Upper lobe of left lung (tissue), 6 donors: ENCODE measurements at regions not wholly inside any gene's neighbourhood (a gene's known extent, or its start where the extent isn't known, plus 50 kb on each side); places are given as distances from the start of the nearest gene placed in this dataset.

Source experiments
- ATAC-seq, 2 donors: fragments of 200-7000 bp; cut with Tn5 transposase; one replicate each; pipeline ENCODE4 v1.9.1; 2022; ENCODE audit warnings: mild to moderate bottlenecking in 2 of 2, moderate library complexity in 2 of 2; ENCODE audit not compliant: low FRiP score in 2 of 2
- DNase-seq, 2 donors: peaks; one replicate each; pipeline ENCODE4 v3.0.0-alpha.2; 2019 to 2020
- H3K27ac ChIP-seq, 4 donors: fragments of 200-600 bp; sonication (generic); one replicate each; pipeline ENCODE4 v1.5.1; 2016 to 2019
- H3K27me3 ChIP-seq, 4 donors: fragments of 200-600 bp; sonication (generic); one replicate each; pipeline ENCODE4 v1.5.1; 2017 to 2019
- H3K36me3 ChIP-seq, 4 donors: fragments of 200-600 bp; sonication (generic); one replicate each; pipeline ENCODE4 v1.5.1; 2016 to 2019
- H3K4me1 ChIP-seq, 4 donors: fragments of 200-600 bp; sonication (generic); one replicate each; pipeline ENCODE4 v1.5.1; 2018 to 2019
- H3K4me3 ChIP-seq, 4 donors: fragments of 200-600 bp; sonication (generic); one replicate each; pipeline ENCODE4 v1.5.1; 2017 to 2019; ENCODE audit warnings: mild to moderate bottlenecking in 2 of 4, moderate library complexity in 1 of 4
- H3K9me3 ChIP-seq, 4 donors: fragments of 200-600 bp; sonication (generic); one replicate each; pipeline ENCODE4 v1.5.1; 2018 to 2019
- CTCF ChIP-seq, 6 experiments: fragments of 450-650 bp in 4 of 6; fragments of 200-600 bp in 2 of 6; sonication (generic) in 2 of 6; IDR thresholded peaks; one replicate each; pipeline ENCODE4 v1.5.1; 2016 to 2019; ENCODE audit warnings: antibody characterized with exemption in 6 of 6
- EP300 ChIP-seq, 4 donors: sonication (generic); formaldehyde crosslinking; IDR thresholded peaks; one replicate each; pipeline ENCODE4 v1.5.1; 2017; ENCODE audit warnings: antibody characterized with exemption in 4 of 4, control low read depth in 2 of 4
- POLR2A ChIP-seq, 4 donors: fragments of 450-650 bp; IDR thresholded peaks; one replicate each; pipeline ENCODE4 v1.5.1; 2016 to 2017; ENCODE audit warnings: antibody characterized with exemption in 4 of 4, mild to moderate bottlenecking in 2 of 4
- POLR2AphosphoS5 ChIP-seq, 2 donors: sonication (generic); formaldehyde crosslinking; IDR thresholded peaks; one replicate each; pipeline ENCODE4 v1.5.1; 2017; ENCODE audit warnings: antibody characterized with exemption in 2 of 2
- WGBS, 2 donors: methylation state at CpG; one replicate each; pipeline ENCODE4 v1.1.5; 2017 to 2018; 5-methylcytosine and 5-hydroxymethylcytosine counted together
- donor health status: DM: no; HTN: no; CAD: no; lungs with moderate emphysema.
- donor health status: DM: no; HTN: yes; CAD: no; lungs with severe emphysema.

GRCh38 chr2:180456801-180457200, 449.7 kb upstream of the CWC22 start:
- Histone ChIP-seq H3K4me3 (no peak overlapping the region), H3K9me3 (no peaks in the 10 kb centered on the region), H3K27ac (no peak overlapping the region), H3K4me1 (no peaks in the 10 kb centered on the region), H3K27me3 (no peaks in the 10 kb centered on the region), H3K36me3 (no peaks in the 10 kb centered on the region)
- ATAC-seq (no peak), DNase-seq (no peak)
- 82 to 85% methylated on average over 3 of the region's 3 CpGs for WGBS, 2 donors
- no peak for TF ChIP-seq POLR2A (IDR thresholded peaks at IDR 0.05)
- no peak for TF ChIP-seq EP300 (IDR thresholded peaks at IDR 0.05)
- TF ChIP-seq POLR2AphosphoS5 (IDR thresholded peaks at IDR 0.05) = no peak
- TF ChIP-seq CTCF (IDR thresholded peaks at IDR 0.05) = no peak

- ATAC-seq = no peak
- DNase-seq = no peak
- Histone ChIP-seq H3K36me3 (no peaks in the 10 kb centered on the region), H3K9me3 (no peaks in the 10 kb centered on the region), H3K4me3 (no peak overlapping the region), H3K27me3 (no peaks in the 10 kb centered on the region), H3K4me1 (no peaks in the 10 kb centered on the region), H3K27ac (no peak overlapping the region)
- no peak for TF ChIP-seq CTCF (IDR thresholded peaks at IDR 0.05)
- no peak for TF ChIP-seq POLR2A (IDR thresholded peaks at IDR 0.05)
Observed at GRCh38 chr2:180450841-180451240, 443.7 kb upstream of the CWC22 start.

- H3K27ac ChIP-seq = no peak overlapping the region
- H3K36me3 ChIP-seq = no peaks in the 10 kb centered on the region
- no peak for ATAC-seq
- no peaks in the 10 kb centered on the region for H3K27me3 ChIP-seq
- H3K9me3 ChIP-seq = no peaks in the 10 kb centered on the region
- no peak overlapping the region for H3K4me3 ChIP-seq
- WGBS, 2 donors = 75 to 77% methylated on average over 3 of the region's 3 CpGs
- no peak for DNase-seq
- no peaks in the 10 kb centered on the region for H3K4me1 ChIP-seq
- TF ChIP-seq POLR2A (IDR thresholded peaks at IDR 0.05) (no peak), CTCF (IDR thresholded peaks at IDR 0.05) (no peak), EP300 (IDR thresholded peaks at IDR 0.05) (no peak), POLR2AphosphoS5 (IDR thresholded peaks at IDR 0.05) (no peak)
Observed at GRCh38 chr2:180449171-180449915, 442.2 kb upstream of the CWC22 start.

- no peak for ATAC-seq
- TF ChIP-seq POLR2AphosphoS5 (IDR thresholded peaks at IDR 0.05) = no peak
- TF ChIP-seq EP300 (IDR thresholded peaks at IDR 0.05) = no peak
- TF ChIP-seq CTCF (IDR thresholded peaks at IDR 0.05) = no peak
- no peak for TF ChIP-seq POLR2A (IDR thresholded peaks at IDR 0.05)
- 89% methylated on average over 6 of the region's 6 CpGs for WGBS, 2 donors
Observed at GRCh38 chr2:180446492-180446891, 439.4 kb upstream of the CWC22 start.

GRCh38 chr2:180443888-180444287, 436.8 kb upstream of the CWC22 start:
- DNase-seq = no peak
- ATAC-seq = no peak
- no peak for TF ChIP-seq CTCF (IDR thresholded peaks at IDR 0.05)
- TF ChIP-seq POLR2AphosphoS5 (IDR thresholded peaks at IDR 0.05) = no peak
- no peak for TF ChIP-seq EP300 (IDR thresholded peaks at IDR 0.05)
- H3K27me3 ChIP-seq = no peaks in the 10 kb centered on the region
- no peaks in the 10 kb centered on the region for H3K36me3 ChIP-seq
- H3K4me1 ChIP-seq = no peaks in the 10 kb centered on the region
- H3K4me3 ChIP-seq = no peak overlapping the region
- H3K27ac ChIP-seq = no peak overlapping the region
- H3K9me3 ChIP-seq = no peaks in the 10 kb centered on the region
- WGBS, 2 donors = 43 to 88% methylated on average over 1 of the region's 1 CpG

More at GRCh38 chr2:180446492-180446891, 439.4 kb upstream of the CWC22 start:
- Histone ChIP-seq H3K27ac (no peak overlapping the region), H3K4me1 (no peaks in the 10 kb centered on the region), H3K36me3 (no peaks in the 10 kb centered on the region), H3K9me3 (no peaks in the 10 kb centered on the region), H3K27me3 (no peaks in the 10 kb centered on the region), H3K4me3 (no peak overlapping the region)
- DNase-seq = no peak
